SHP77 treated with DMSO at 0.1 percent for 48 hours (cell line): ENCODE measurements at regions not wholly inside any gene's neighbourhood (a gene's known extent, or its start where the extent isn't known, plus 50 kb on each side); places are given as distances from the start of the nearest gene placed in this dataset.

Experiments
- DNase-seq: peaks from one replicate; lab custom pipeline; 2025; lab: John Stamatoyannopoulos, UW

DNA sequence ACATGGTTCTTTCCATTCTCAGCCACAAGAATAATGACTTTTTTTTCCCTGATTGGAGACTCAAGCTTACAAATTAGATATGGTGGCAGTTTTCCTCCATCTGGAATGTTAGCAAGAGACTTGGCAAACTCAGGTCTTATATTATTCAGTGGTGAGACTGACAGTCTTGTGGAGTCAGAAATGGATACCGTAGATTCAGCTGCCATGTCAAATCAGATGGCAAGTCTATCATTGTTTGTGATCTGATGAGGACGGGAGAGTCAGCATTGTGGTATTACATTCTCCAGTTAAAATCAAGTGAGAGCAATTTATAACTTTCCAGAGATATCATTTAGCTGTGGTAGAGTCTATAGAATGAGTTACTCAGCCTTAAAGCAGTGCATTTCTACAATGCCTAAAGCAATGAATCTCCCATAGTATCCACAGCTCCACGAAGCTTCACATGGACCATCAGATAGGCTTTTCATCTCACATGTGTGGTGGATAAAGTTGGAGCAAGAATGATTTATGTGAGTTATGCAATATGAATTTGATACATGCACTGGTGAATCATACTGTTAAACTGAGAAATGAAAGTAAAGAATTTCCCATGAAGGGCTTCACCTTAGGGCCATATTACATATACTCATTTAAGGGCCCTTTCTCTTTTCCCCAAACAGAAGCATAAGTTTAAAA lies 430.6 kb downstream of the ZNF608 start:
- no peak for DNase-seq

DNA sequence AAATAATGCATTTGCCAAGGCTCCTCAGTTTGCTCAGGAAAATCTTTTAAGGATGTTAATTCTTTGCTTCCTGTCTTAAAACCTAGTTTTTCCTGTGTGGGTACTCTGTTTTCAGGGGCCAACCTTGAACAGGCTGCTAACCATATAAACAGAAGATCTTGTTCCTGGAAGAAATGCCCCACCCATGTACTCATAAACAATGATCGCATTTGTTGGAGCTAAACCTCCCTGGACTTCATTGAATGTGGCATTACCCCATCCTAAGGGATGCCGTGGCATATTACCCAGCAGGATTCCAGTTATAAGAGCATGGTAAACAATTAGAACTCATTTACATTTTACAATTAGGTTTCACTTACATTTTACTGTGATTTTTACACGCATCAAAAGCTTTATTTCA lies 436.0 kb downstream of the ZNF608 start:
- no peak for DNase-seq

- DNase-seq = no peak
These were observed 437.0 kb downstream of the ZNF608 start for GRCh38 chr5:124309241-124309980.

DNA sequence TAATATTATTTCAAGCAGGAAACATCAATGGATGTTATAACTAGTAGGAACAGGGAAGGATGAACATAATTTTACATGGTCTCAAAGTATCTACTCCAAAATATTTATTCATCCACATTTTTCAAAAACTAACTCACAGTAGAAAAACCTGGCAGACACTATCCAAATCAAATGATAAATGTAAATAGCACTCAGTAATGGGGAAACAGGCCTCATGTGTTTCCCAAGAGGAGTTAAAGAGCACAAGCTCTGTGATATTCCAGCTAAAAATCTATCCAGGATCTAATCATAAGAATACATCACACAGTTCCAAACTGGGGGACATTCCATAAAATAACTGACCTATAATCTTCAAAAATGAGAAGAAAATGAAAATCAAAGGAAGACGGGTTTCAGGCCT lies 443.1 kb downstream of the ZNF608 start:
- DNase-seq = no peak

DNA sequence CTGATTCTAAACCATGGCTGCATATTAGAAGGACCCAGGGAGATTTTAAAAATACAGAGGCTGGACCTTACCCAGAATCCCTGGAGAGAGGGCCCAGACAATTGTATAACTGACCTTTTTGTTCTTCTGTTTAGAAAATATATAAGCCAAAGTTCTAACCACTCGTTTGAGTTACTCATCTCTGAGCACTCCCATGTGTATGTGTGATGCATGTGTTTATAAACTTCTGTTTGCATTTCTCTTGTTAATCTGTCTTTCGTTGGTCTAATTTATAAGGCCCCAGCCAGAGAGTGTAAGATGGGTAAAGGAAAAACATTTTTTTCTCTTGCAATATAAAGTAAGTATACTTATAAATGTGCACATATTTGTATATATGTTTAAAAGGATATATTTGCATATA lies 443.9 kb downstream of the ZNF608 start:
- DNase-seq = no peak

DNA sequence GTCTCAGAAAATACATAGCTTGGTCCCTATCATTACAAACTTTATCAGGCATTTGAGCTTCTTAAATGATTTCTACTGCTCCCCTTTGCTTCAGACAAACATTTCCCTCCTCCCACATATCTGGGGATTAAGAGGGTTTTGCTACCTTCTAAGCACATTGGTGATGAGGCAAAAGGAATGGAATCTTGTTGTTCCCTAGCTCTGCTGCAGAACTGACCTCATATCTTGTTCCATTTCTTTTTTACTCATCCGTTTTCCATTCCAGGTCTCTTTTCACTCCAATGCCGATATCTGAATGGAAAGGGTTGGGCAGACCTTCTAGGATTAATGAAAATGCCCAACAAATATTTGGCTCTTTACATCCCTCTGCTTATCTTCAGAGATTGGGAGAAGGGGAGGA lies 444.6 kb downstream of the ZNF608 start:
- DNase-seq = no peak

DNA sequence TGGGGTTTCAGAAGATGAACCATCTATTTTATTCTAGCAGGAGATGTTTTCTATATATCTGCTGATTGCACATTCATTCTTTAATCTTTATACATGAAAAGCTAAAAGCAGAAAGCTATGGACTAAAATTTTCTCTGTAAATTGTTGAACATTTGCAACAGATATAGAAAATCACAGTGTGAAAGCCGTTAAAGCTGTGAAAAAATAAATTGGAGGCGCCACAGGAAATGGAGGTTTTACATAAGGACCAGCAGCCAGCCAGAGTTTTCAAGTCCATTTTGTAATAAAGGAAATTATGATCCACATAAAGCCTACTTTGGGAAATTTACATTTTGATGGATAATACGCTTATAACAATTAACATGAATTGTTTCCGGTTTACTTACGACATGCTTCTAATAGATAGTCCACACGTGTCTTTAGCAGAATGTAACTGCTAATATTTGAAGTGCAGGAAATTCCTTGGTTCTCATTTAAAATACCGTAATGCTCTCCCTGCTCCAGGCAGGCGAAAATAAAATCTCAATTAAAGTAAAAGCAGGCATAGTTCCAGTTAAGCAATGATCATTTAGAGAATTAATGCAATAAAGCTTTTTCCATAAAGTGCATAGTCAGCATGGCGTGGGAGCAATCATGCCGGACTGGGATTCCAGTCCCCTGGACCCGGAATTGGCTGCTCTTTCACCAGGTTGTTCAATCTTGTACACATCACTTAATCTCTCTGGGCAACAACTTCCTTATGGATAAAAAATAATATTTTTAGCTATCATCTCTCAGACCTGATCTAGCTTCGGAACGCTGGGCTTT lies 445.4 kb downstream of the ZNF608 start:
- DNase-seq = no peak

DNA sequence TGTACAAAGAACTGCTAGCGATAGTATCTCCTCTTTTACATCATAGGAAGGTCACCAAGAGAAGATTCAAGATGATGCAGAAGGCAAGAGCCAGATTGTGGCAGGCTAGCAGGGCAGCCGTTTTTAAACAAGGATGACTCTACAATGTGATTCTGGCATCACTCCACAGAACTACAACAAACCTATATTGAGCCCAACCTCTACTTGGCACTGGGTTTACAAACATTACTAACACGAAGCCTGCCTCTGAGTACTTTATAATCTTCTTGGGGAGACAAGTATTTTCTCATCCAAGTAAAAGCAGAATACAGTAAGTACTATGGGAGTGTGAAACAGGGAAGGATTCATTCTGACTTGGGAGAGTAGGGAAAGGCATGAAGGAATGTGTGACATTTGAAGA lies 448.6 kb downstream of the ZNF608 start:
- DNase-seq = no peak

- no peak for DNase-seq
These were observed 454.1 kb downstream of the ZNF608 start for GRCh38 chr5:124292322-124292855.

DNA sequence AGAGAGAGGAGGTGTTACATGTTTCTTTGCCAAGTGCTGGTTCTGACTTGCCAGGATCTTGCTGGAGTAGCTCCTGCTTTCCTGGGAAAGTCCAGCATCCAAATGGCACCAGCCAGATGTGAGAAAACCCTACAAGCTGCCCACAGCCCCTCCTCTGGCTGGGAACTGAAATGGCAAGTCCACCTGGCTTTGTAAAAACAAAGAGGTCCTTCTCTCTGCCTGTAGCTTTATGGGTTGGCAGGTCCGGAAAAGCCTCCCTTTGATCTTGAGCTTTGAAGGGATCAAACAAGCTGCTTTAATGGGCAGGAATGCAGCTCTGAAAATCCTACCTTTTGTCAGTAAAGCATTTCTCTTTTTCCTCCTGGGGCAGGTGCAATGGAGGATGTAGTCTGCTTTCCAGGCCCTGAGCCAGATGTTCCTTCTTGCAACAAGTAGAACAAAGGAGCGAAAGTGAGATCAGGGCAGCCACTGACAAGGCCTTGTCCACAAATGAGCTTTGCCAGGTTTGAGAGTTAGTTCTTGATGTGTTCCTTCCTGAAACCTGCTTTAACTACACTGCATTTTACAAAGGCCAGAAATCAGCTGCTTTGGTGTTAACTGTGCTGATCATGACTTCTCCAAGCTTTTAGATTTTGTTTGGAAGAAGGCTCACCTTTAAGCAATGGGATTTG lies 456.7 kb downstream of the ZNF608 start:
- peak; percentile 56 for DNase-seq

DNA sequence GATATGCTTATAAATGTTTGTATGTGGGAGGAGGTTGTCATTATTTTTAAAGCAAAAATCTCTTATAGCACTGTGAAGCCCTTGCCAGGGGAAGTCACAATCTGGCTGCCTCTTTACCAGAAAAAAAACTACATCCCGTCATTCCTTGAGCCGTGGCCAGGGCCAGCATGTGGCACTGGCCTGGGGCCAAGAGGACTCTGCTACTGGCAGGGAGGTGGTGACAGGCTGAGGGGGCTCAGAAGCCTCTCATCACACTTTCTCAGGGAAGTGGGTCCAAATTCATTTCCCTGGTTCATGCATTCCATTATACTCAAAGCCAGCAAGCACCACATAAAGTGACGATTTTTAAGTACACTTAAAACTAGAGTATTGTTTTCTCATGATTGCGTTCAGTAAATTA lies 457.3 kb downstream of the ZNF608 start:
- DNase-seq = peak; percentile 2

DNA sequence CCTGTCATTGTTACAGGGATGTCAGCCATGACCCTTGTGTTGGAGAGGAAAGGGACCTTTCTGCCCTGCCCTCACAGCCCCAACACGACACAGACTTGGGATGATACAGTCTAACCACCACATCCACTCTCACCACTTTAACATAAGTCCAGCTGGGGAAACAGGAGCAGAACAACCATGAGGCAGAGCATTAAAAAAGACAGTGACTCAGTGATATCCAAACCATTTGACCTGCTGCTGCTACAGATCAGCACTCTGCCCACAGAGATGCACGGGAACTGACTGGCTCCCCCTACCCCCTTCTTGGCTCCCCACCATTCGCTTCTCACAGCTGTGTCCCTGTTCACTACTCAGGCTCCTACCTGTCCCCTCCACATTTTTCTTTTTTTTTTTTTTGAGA lies 458.6 kb downstream of the ZNF608 start:
- DNase-seq = no peak

GRCh38 chr5:124285733-124286132 lies 460.7 kb downstream of the ZNF608 start:
- no peak for DNase-seq

DNA sequence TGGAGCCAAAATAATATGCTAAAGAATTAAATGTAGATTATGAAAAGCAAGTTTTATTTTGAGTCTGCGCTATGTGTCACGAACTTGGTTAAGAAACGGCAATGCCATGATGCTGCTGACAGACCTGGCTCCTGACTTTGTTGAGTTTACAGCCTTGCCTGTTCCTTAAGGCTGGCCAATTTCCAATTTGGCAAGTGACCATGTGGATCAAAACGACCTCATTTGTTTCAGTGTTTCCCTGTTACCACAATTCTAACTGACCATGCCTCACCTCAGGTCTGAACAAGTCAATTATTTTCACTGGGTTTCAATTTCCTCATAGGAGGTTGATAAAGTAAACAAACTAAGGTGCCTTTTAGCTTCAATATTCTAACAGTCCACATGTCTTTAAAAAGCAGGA lies 461.4 kb downstream of the ZNF608 start:
- no peak for DNase-seq

GRCh38 chr5:124283031-124283430 lies 463.4 kb downstream of the ZNF608 start:
- no peak for DNase-seq

- DNase-seq = no peak
These were observed 466.4 kb downstream of the ZNF608 start for GRCh38 chr5:124280079-124280478.

GRCh38 chr5:124279146-124279876 lies 467.1 kb downstream of the ZNF608 start:
- DNase-seq = no peak

DNA sequence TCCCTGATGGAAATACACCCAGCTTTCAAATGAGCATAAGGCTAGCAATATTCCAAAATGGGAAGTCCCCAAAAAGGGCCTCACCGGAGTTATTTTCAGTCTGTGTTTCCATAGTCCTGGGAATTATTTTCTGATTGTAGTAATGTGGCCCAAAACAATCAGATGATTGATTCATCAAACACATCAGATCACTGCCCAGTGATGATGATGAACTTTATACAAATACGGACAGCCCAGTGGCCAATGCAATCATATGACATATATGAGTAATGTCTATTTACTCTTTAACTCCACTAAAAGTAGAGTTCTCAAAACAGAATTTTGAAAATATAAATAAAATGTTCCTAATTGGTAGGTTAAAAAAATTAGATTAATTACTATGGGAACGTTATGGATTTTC lies 467.8 kb downstream of the ZNF608 start:
- DNase-seq = no peak

GRCh38 chr5:124277767-124278545 lies 468.5 kb downstream of the ZNF608 start:
- DNase-seq = no peak

DNA sequence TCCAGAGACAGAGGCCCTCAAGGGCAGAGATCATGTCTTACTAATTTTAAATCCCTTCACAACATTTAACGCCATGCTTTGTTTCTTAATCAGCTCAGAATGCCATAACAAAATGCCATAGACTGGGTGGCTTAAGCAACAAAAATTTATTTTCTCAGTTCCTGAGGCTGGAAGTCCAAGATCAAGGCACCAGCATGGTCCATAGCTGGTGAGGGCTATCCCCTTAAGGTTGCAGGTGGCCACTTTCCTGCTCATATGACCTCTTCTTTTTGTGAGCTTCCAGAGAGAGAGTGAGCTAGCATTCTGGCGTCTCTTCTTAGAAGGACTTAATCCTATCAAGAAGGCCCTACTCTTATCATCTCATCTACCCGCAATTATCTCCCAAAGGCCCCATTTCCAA lies 470.3 kb downstream of the ZNF608 start:
- no peak for DNase-seq

DNA sequence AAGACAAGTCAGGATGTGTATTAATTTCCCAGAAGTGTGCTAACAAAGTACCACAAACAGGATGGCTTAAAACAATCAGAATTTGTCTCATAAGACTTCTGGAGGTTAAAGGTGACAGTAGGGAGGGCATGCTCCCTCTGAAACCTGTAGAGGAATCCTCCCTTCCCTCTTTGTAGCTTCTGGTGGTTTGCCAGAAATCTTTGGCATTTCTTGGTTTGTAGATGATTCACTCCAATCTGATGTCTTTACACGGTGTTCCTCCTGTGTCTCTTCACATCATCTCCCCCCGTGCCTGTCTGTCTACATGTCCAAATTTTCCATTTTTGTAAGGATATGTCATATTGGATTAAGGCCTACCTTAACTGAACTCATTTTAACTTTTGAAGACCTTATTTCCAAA lies 471.5 kb downstream of the ZNF608 start:
- no peak for DNase-seq
